ENCODE measurements at regions not wholly inside any gene's neighbourhood (a gene's known extent, or its start where the extent isn't known, plus 50 kb on each side); places are given as distances from the start of the nearest gene placed in this dataset.
"Not testable (repeated sequence)": the region's sequence is repeated elsewhere in the genome, so short reads cannot be mapped to it uniquely, and the experiment has no call there.

DNA sequence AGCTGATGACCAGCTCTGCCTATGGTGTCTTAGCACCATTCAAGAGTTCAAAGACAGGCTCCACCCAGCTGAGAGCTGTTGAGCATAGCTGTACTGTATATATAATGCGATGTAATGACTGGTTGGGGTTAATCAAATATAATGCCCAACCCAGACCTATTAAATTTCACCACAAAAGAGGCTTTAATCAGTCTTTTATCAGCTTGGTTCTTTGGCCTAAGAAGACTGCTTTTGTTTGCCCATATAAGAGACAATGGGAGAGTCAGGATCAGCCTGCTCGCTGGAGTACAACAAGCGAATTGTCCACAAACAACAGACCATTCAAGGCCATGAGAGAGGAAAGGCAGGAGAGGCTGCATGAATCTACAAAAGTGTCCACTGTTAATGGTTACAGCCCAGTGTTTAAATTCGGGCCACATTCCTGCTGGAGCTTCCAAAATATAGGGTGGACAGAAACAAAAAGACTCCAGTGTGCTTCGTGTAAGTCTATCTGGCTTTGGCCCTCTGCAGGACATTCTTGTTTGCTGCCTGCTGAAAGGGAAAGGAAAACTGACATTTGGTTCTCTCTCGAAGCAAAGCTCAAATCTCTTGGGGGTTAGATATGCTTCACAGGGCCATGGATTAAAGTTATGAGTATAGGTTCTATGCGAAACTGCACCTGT is 109.2 kb upstream of the FOXN2 start:
- Histone ChIP-seq H3K4me3 (replicated peaks; ENCODE audit: insufficient read depth, low read length) (no peak overlapping the region), H3K27ac (replicated peaks) (no peak overlapping the region), H3K27me3 (ENCODE audit: insufficient read depth, poor library complexity, severe bottlenecking) (no peaks in the 10 kb centered on the region)
- TF ChIP-seq POLR2AphosphoS5 (IDR thresholded peaks at IDR 0.05; ENCODE audit: low read depth) (no peak), GABPA (IDR thresholded peaks at IDR 0.05; ENCODE audit: low read depth) (no peak), SPI1 (IDR thresholded peaks at IDR 0.05; ENCODE audit: borderline replicate concordance, low read depth) (no peak)
- TF ChIP-seq, protein P1, sequence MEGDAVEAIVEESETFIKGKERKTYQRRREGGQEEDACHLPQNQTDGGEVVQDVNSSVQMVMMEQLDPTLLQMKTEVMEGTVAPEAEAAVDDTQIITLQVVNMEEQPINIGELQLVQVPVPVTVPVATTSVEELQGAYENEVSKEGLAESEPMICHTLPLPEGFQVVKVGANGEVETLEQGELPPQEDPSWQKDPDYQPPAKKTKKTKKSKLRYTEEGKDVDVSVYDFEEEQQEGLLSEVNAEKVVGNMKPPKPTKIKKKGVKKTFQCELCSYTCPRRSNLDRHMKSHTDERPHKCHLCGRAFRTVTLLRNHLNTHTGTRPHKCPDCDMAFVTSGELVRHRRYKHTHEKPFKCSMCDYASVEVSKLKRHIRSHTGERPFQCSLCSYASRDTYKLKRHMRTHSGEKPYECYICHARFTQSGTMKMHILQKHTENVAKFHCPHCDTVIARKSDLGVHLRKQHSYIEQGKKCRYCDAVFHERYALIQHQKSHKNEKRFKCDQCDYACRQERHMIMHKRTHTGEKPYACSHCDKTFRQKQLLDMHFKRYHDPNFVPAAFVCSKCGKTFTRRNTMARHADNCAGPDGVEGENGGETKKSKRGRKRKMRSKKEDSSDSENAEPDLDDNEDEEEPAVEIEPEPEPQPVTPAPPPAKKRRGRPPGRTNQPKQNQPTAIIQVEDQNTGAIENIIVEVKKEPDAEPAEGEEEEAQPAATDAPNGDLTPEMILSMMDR (IDR thresholded peaks at IDR 0.05; ENCODE audit: insufficient read depth, low read length), result no peak
- TF ChIP-seq, protein P2, sequence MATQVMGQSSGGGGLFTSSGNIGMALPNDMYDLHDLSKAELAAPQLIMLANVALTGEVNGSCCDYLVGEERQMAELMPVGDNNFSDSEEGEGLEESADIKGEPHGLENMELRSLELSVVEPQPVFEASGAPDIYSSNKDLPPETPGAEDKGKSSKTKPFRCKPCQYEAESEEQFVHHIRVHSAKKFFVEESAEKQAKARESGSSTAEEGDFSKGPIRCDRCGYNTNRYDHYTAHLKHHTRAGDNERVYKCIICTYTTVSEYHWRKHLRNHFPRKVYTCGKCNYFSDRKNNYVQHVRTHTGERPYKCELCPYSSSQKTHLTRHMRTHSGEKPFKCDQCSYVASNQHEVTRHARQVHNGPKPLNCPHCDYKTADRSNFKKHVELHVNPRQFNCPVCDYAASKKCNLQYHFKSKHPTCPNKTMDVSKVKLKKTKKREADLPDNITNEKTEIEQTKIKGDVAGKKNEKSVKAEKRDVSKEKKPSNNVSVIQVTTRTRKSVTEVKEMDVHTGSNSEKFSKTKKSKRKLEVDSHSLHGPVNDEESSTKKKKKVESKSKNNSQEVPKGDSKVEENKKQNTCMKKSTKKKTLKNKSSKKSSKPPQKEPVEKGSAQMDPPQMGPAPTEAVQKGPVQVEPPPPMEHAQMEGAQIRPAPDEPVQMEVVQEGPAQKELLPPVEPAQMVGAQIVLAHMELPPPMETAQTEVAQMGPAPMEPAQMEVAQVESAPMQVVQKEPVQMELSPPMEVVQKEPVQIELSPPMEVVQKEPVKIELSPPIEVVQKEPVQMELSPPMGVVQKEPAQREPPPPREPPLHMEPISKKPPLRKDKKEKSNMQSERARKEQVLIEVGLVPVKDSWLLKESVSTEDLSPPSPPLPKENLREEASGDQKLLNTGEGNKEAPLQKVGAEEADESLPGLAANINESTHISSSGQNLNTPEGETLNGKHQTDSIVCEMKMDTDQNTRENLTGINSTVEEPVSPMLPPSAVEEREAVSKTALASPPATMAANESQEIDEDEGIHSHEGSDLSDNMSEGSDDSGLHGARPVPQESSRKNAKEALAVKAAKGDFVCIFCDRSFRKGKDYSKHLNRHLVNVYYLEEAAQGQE (IDR thresholded peaks at IDR 0.05; ENCODE audit: insufficient replicate concordance, low read depth), result no peak
- DNase-seq (ENCODE audit: low read depth in 1 of 2, low spot score in 1 of 2), result no peak

DNA sequence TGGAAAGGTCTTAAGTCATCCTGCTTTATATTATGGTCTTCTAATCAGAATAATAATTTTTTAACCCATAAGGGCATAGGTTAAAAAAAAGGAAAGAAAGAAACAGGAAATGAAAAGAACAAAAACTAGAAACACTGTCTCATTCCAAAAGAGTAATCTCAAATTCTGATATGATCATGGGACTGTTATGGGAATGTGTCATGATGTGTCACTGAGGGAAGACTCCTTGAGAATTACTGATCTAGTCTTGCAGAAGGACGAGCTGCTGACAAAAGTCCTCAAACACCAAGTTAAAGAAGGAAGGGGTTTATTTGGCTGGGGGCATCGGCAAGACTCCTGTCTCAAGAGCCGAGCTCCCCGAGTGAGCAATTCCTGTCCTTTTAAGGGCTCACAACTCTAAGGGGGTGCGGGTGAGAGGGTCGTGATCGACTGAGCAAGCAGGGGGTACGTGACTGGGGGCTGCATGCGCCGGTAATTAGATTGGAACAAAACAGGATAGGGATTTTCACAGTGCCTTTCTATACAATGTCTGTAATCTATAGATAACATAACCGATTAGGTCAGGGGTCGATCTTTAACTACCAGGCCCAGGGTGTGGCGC is 108.3 kb upstream of the FOXN2 start:
- not testable (repeated sequence) for H3K27me3 ChIP-seq (ENCODE audit: insufficient read depth, poor library complexity, severe bottlenecking); H3K27ac ChIP-seq (replicated peaks); DNase-seq (ENCODE audit: low read depth in 1 of 2, low spot score in 1 of 2); H3K4me3 ChIP-seq (replicated peaks; ENCODE audit: insufficient read depth, low read length)

DNA sequence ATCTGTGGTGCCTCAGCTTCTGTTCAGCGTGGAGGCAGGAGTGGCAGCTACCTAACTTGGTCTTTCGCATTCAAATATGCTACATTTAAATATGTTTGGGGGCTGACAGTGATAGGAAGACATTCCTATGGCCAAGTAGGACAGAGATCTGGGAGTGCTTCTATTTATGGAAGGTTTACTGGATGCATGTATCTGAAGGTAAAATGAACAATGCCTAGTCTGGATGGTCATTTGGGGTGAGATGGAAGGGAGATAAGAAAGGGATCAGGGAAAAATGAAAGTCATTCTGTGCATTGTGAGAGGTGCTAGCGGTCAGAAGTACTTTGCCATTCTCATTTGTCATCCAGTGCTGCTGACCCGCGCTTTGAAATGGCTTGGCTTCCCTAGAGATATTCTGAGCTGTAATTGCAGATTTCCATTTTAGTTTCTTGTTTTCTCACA is 107.3 kb upstream of the FOXN2 start:
- TF ChIP-seq, protein P1 (IDR thresholded peaks at IDR 0.05; ENCODE audit: insufficient read depth, low read length), result no peak
- TF ChIP-seq SPI1 (IDR thresholded peaks at IDR 0.05; ENCODE audit: borderline replicate concordance, low read depth) (no peak), POLR2AphosphoS5 (IDR thresholded peaks at IDR 0.05; ENCODE audit: low read depth) (no peak), GABPA (IDR thresholded peaks at IDR 0.05; ENCODE audit: low read depth) (no peak)
- TF ChIP-seq, protein P2 (IDR thresholded peaks at IDR 0.05; ENCODE audit: insufficient replicate concordance, low read depth), result no peak
- DNase-seq (ENCODE audit: low read depth in 1 of 2, low spot score in 1 of 2), result no peak
- Histone ChIP-seq H3K27me3 (ENCODE audit: insufficient read depth, poor library complexity, severe bottlenecking) (no peaks in the 10 kb centered on the region), H3K27ac (replicated peaks) (no peak overlapping the region), H3K4me3 (replicated peaks; ENCODE audit: insufficient read depth, low read length) (no peak overlapping the region)

DNA sequence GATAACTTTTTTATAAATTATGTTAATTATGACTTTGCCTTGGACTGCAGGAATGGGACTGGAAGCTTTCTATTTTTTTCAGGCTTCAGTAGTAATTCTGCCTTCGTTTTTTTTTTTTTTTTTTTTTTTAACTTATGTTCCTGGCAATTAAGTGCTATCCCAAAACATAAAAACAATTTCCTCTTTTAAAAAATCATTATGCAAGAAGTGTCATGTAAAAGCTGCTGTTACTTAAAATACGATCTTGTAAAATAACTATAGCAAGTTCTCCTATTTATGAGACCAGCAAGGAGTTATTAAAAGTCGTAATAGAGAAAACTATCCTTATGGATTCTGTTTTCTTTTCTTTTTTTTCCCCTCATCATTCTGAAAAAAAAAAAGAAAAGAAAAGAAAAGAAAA is 106.6 kb upstream of the FOXN2 start:
- H3K4me3 ChIP-seq (replicated peaks; ENCODE audit: insufficient read depth, low read length), result no peak overlapping the region
- TF ChIP-seq POLR2AphosphoS5 (IDR thresholded peaks at IDR 0.05; ENCODE audit: low read depth) (no peak), SPI1 (IDR thresholded peaks at IDR 0.05; ENCODE audit: borderline replicate concordance, low read depth) (no peak), GABPA (IDR thresholded peaks at IDR 0.05; ENCODE audit: low read depth) (no peak)
- TF ChIP-seq, protein P2 (IDR thresholded peaks at IDR 0.05; ENCODE audit: insufficient replicate concordance, low read depth), result no peak
- TF ChIP-seq, protein P1 (IDR thresholded peaks at IDR 0.05; ENCODE audit: insufficient read depth, low read length), result no peak
- no peak overlapping the region; the same call in 1 of the 2 replicates for H3K27ac ChIP-seq (replicated peaks)
- H3K27me3 ChIP-seq (ENCODE audit: insufficient read depth, poor library complexity, severe bottlenecking), result no peaks in the 10 kb centered on the region
- DNase-seq (ENCODE audit: low read depth in 1 of 2, low spot score in 1 of 2), result no peak
